ENCODE measurements at regions not wholly inside any gene's neighbourhood (a gene's known extent, or its start where the extent isn't known, plus 50 kb on each side); places are given as distances from the start of the nearest gene placed in this dataset.

DNA sequence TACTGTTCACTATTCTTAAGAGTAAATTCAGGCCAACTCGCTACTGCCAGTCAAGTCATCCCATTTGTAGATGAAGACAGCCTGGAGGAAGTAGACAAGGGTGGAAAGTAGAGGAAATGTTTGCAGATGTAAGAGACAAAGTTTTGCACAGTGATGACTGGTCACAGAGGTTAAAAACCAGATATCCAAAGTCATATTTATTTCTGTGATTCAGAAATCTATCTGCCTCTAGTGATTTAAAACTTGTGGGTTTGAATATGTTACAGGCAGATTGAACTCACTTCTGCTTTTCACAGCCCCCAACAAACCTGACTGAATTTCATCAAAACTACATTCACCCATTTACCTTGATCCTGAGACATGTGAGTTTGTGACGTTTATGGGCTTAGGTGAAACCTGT, 484.7 kb upstream of the C1orf87 start:
- WGBS, 2 donors, result 61 to 75% methylated on average over 2 of the region's 2 CpGs
- no peaks in the 10 kb centered on the region for H3K9me3 ChIP-seq
- intact Hi-C loops (cut with DNase I), result no loop called here
- no peak overlapping the region for H3K4me3 ChIP-seq
- no peaks in the 10 kb centered on the region for H3K36me3 ChIP-seq
- H3K4me1 ChIP-seq, result no peaks in the 10 kb centered on the region
- TF ChIP-seq POLR2A (IDR thresholded peaks at IDR 0.05) (no peak), POLR2AphosphoS5 (IDR thresholded peaks at IDR 0.05) (no peak), EP300 (IDR thresholded peaks at IDR 0.05) (no peak)
- TF ChIP-seq, protein P1, sequence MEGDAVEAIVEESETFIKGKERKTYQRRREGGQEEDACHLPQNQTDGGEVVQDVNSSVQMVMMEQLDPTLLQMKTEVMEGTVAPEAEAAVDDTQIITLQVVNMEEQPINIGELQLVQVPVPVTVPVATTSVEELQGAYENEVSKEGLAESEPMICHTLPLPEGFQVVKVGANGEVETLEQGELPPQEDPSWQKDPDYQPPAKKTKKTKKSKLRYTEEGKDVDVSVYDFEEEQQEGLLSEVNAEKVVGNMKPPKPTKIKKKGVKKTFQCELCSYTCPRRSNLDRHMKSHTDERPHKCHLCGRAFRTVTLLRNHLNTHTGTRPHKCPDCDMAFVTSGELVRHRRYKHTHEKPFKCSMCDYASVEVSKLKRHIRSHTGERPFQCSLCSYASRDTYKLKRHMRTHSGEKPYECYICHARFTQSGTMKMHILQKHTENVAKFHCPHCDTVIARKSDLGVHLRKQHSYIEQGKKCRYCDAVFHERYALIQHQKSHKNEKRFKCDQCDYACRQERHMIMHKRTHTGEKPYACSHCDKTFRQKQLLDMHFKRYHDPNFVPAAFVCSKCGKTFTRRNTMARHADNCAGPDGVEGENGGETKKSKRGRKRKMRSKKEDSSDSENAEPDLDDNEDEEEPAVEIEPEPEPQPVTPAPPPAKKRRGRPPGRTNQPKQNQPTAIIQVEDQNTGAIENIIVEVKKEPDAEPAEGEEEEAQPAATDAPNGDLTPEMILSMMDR (IDR thresholded peaks at IDR 0.05), result no peak
- H3K27ac ChIP-seq, result no peak overlapping the region
- no peak for DNase-seq
- H3K27me3 ChIP-seq, result no peaks in the 10 kb centered on the region

DNA sequence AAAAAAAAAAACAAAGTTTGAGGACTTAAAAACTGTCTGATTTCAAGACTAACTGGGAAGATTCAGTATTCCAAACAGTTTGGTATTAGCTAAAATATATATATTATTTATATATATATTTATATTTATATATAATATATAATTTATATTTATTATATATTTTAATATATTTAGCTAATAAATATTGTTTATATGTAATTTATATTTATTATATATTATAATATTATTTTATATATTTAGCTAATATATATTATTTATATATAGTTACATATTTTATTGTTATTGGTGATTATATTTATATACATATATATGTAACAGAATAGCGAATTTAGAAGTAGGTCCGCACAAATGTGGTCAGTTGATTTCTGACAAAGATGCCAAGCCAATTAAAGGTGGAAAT, 480.2 kb upstream of the C1orf87 start:
- Histone ChIP-seq H3K4me1 (no peaks in the 10 kb centered on the region), H3K9me3 (no peaks in the 10 kb centered on the region), H3K27ac (no peak overlapping the region), H3K36me3 (no peaks in the 10 kb centered on the region), H3K27me3 (no peaks in the 10 kb centered on the region), H3K4me3 (no peak overlapping the region)
- TF ChIP-seq, protein P1 (IDR thresholded peaks at IDR 0.05), result no peak
- TF ChIP-seq POLR2A (IDR thresholded peaks at IDR 0.05) (no peak), POLR2AphosphoS5 (IDR thresholded peaks at IDR 0.05) (no peak), EP300 (IDR thresholded peaks at IDR 0.05) (no peak)
- WGBS, 2 donors, result 95 to 97% methylated on average over 2 of the region's 2 CpGs
- DNase-seq, result no peak
- intact Hi-C loops (cut with DNase I), result no loop called here

DNA sequence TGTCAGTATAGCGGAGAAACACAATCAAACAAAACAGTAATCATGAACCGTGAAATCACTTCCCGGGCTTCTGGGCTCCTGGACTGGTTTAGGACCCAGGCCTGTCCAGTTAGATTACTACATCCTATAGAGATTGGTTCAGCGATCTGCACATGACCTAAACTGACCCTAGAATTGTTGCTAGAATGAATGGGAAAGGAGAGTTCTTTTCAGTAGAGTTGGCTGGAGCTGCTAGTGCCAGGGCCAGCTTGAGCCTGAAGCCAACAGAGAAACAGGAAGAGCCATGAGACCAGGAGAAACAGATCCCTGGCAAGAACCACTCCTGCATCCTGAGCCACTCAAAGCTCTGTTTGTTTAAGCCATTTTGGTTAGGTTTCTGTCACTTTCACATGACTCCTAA, 474.3 kb upstream of the C1orf87 start:
- H3K9me3 ChIP-seq, result no peaks in the 10 kb centered on the region
- TF ChIP-seq EP300 (IDR thresholded peaks at IDR 0.05) (no peak), POLR2AphosphoS5 (IDR thresholded peaks at IDR 0.05) (no peak), POLR2A (IDR thresholded peaks at IDR 0.05) (no peak)
- TF ChIP-seq, protein P1 (IDR thresholded peaks at IDR 0.05), result no peak
- WGBS, 2 donors, result 92 to 95% methylated on average over 4 of the region's 4 CpGs
- intact Hi-C loops (cut with DNase I), result no loop called here
- H3K36me3 ChIP-seq, result no peaks in the 10 kb centered on the region
- no peaks in the 10 kb centered on the region for H3K27me3 ChIP-seq
- H3K27ac ChIP-seq, result no peak overlapping the region
- H3K4me1 ChIP-seq, result no peaks in the 10 kb centered on the region
- H3K4me3 ChIP-seq, result no peak overlapping the region
- no peak for DNase-seq

DNA sequence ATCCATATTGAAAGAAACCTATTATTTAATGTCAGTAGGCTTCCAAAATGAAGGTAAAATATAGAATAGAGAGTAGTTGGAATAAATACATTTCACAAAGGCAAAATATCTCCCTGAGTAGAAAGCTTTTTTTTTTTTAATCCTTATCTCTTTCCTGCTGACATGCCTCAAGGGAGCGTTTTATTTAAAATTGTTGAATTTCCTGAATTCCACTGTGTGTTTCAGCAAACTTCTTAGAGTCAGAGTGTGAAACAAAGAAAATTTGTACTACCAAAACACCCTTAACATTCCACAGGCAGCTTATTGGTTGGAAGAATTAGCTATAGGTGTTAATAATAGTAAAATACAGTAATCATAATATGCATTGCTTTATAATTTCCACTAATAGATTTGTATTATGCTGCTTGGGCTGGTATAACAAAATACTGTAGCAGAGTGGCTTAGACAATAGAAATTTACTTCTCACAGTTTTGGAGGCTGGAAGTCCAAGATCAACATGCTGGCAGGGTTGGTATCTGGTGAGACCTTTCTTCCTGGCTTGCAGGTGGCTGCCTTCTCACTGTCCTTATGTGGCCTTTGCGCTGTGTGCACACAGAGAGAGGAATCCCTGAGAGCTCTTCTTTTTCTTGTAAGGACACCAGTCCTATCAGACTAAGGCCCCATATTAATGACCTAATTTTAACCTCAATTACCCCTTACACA, 468.4 kb upstream of the C1orf87 start:
- no peaks in the 10 kb centered on the region for H3K36me3 ChIP-seq
- WGBS, 2 donors, result 72 to 81% methylated on average over 2 of the region's 2 CpGs
- no peak overlapping the region for H3K27ac ChIP-seq
- TF ChIP-seq POLR2A (IDR thresholded peaks at IDR 0.05) (no peak), POLR2AphosphoS5 (IDR thresholded peaks at IDR 0.05) (no peak), EP300 (IDR thresholded peaks at IDR 0.05) (no peak)
- TF ChIP-seq, protein P1 (IDR thresholded peaks at IDR 0.05), result no peak
- intact Hi-C loops (cut with DNase I), result no loop called here
- no peak overlapping the region for H3K4me3 ChIP-seq
- DNase-seq, result no peak
- H3K4me1 ChIP-seq, result no peaks in the 10 kb centered on the region
- no peaks in the 10 kb centered on the region for H3K27me3 ChIP-seq
- H3K9me3 ChIP-seq, result peaks cover 0 to 4% (median 2%) of the 10 kb centered on the region in 4 donors

DNA sequence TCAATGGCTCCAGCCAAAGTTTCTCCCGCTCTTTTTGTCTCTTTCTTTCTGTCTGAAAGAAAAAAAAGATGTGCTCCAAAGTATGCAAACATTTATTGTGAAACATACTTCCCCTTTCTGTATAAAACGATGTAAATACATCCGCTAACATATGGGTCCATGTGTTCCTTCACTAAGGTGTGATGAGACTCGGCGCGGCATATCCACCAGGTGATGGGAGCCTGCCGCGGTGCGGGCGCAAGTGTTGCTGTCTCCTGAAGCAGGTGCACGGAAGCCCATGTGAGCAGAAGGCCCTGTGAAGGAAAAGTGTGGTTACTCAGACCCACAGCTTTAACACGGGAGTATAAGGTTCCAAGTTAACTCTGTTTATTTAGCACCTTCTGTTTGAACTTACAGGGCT, 466.6 kb upstream of the C1orf87 start:
- intact Hi-C loops (cut with DNase I), result no loop called here
- whole genome bisulfite sequencing, 2 donors, result 88 to 89% methylated on average over 12 of the region's 12 CpGs
- no peak overlapping the region for H3K27ac ChIP-seq
- H3K4me1 ChIP-seq, result no peaks in the 10 kb centered on the region
- TF ChIP-seq POLR2AphosphoS5 (IDR thresholded peaks at IDR 0.05) (no peak), EP300 (IDR thresholded peaks at IDR 0.05) (no peak), POLR2A (IDR thresholded peaks at IDR 0.05) (no peak)
- TF ChIP-seq, protein P1 (IDR thresholded peaks at IDR 0.05), result no peak
- H3K4me3 ChIP-seq, result no peak overlapping the region
- no peaks in the 10 kb centered on the region for H3K36me3 ChIP-seq
- H3K27me3 ChIP-seq, result no peaks in the 10 kb centered on the region
- peaks cover 0 to 4% (median 2%) of the 10 kb centered on the region in 4 donors for H3K9me3 ChIP-seq
- no peak for DNase-seq
